ENCODE measurements at regions not wholly inside any gene's neighbourhood (a gene's known extent, or its start where the extent isn't known, plus 50 kb on each side); places are given as distances from the start of the nearest gene placed in this dataset.

GRCh38 chr14:76643887-76644286 is 117.4 kb upstream of the VASH1 start:
- no peak for TF ChIP-seq CTCF (conservative IDR thresholded peaks at IDR 0.05; ENCODE audit: low read depth, low read length)
- TF ChIP-seq EZH2 (IDR thresholded peaks at IDR 0.05; ENCODE audit: borderline replicate concordance, low read depth, low read length, poor library complexity, severe bottlenecking), result no peak
